OCI-LY3 (cell line): ENCODE measurements at regions not wholly inside any gene's neighbourhood (a gene's known extent, or its start where the extent isn't known, plus 50 kb on each side); places are given as distances from the start of the nearest gene placed in this dataset.
A peak's percentile ranks its signal among the peaks of the same experiment; 100 is the strongest.

ENCODE experiments used
- H2AFZ ChIP-seq: fragments of 200-600, 300-600 bp; shearing (Covaris generic); 2 replicates; pipeline ENCODE4 v1.6.0; 2014; ENCODE audit warnings: antibody characterized with exemption, low read depth, low read length
- H3K27ac ChIP-seq: fragments of 200-600, 300-600 bp; sonication (generic); 2 replicates; pipeline ENCODE4 v1.5.1; 2014; ENCODE audit warnings: mild to moderate bottlenecking, low read length, moderate library complexity, mixed read lengths
- H3K27me3 ChIP-seq: fragments of 200-600, 300-600 bp; sonication (generic); 2 replicates; pipeline ENCODE4 v1.6.1; 2014; ENCODE audit warnings: low read depth, low read length, mixed read lengths
- H3K36me3 ChIP-seq: fragments of 200-600, 300-600 bp; sonication (generic); replicated peaks from 2 replicates; pipeline ENCODE3; 2014; ENCODE audit warnings: low read depth, low read length, mixed read lengths
- H3K4me1 ChIP-seq: fragments of 300-600, 200-600 bp; sonication (generic); 2 replicates; pipeline ENCODE4 v1.6.1; 2014; ENCODE audit warnings: low read length, mixed read lengths
- H3K4me2 ChIP-seq: fragments of 200-600, 300-600 bp; sonication (generic); 2 replicates; pipeline ENCODE4 v1.6.1; 2014; ENCODE audit warnings: low read length, mixed read lengths
- H3K4me3 ChIP-seq: fragments of 300-600, 200-600 bp; sonication (generic); 2 replicates; pipeline ENCODE4 v1.5.1; 2014; ENCODE audit warnings: antibody characterized with exemption, mild to moderate bottlenecking, low read length, moderate library complexity
- H3K79me2 ChIP-seq: fragments of 300-600, 200-600 bp; shearing (Covaris generic); 2 replicates; pipeline ENCODE4 v1.6.1; 2014; ENCODE audit warnings: mild to moderate bottlenecking, low read length, mixed read lengths
- H3K9ac ChIP-seq: fragments of 300-600, 200-600 bp; shearing (Covaris generic); 2 replicates; pipeline ENCODE4 v1.6.0; 2014; ENCODE audit warnings: mild to moderate bottlenecking, low read length, moderate library complexity
- H3K9me3 ChIP-seq: fragments of 200-600, 300-600 bp; shearing (Covaris generic); 2 replicates; pipeline ENCODE4 v1.6.1; 2014; ENCODE audit warnings: low read length, mixed read lengths; ENCODE audit not compliant: insufficient read depth
- H4K20me1 ChIP-seq: fragments of 200-600, 300-600 bp; sonication (generic); 2 replicates; pipeline ENCODE4 v1.6.1; 2016; ENCODE audit warnings: low read length, mixed read lengths; ENCODE audit not compliant: insufficient read depth
- CTCF ChIP-seq: fragments of 200-600, 300-600 bp; sonication (generic); IDR thresholded peaks from 2 replicates; pipeline ENCODE4 v1.5.1; 2014; ENCODE audit warnings: antibody characterized with exemption, low read length, low read depth
- EZH2phosphoT487 ChIP-seq: fragments of 200-600 bp; shearing (Covaris generic); IDR thresholded peaks from 2 replicates; pipeline ENCODE4 v1.6.1; 2018; ENCODE audit warnings: antibody characterized with exemption, mixed run types, low read depth

GRCh38 chr20:53845980-53846379 lies 224.4 kb downstream of the BCAS1 start:
- peaks cover 28% of the 10 kb centered on the region for H3K4me1 ChIP-seq
- no peaks in the 10 kb centered on the region for H3K36me3 ChIP-seq
- no peak overlapping the region for H2AFZ ChIP-seq
- no peak for TF ChIP-seq EZH2phosphoT487
- TF ChIP-seq CTCF, result no peak
- no peaks in the 10 kb centered on the region for H4K20me1 ChIP-seq
- H3K4me2 ChIP-seq, result no peak overlapping the region
- H3K4me3 ChIP-seq, result no peak overlapping the region
- H3K9ac ChIP-seq, result no peak overlapping the region
- H3K27me3 ChIP-seq, result no peaks in the 10 kb centered on the region
- H3K9me3 ChIP-seq, result no peaks in the 10 kb centered on the region
- no peak overlapping the region for H3K27ac ChIP-seq
- no peaks in the 10 kb centered on the region for H3K79me2 ChIP-seq

- no peak overlapping the region for H3K4me2 ChIP-seq
Measured at GRCh38 chr20:53844259-53844658, 226.1 kb downstream of the BCAS1 start.

GRCh38 chr20:53843645-53844044 lies 226.7 kb downstream of the BCAS1 start:
- no peaks in the 10 kb centered on the region for H3K9me3 ChIP-seq
- no peaks in the 10 kb centered on the region for H3K27me3 ChIP-seq
- H2AFZ ChIP-seq, result no peak overlapping the region
- no peak overlapping the region for H3K27ac ChIP-seq
- no peaks in the 10 kb centered on the region for H3K36me3 ChIP-seq
- H3K4me2 ChIP-seq, result no peak overlapping the region
- H4K20me1 ChIP-seq, result no peaks in the 10 kb centered on the region
- no peak overlapping the region for H3K4me3 ChIP-seq
- no peak overlapping the region for H3K9ac ChIP-seq
- no peak for TF ChIP-seq CTCF
- H3K79me2 ChIP-seq, result no peaks in the 10 kb centered on the region
- peaks cover 29% of the 10 kb centered on the region for H3K4me1 ChIP-seq

More at GRCh38 chr20:53844259-53844658, 226.1 kb downstream of the BCAS1 start:
- Histone ChIP-seq H3K4me1 (peaks cover 29% of the 10 kb centered on the region), H3K36me3 (no peaks in the 10 kb centered on the region), H3K9me3 (no peaks in the 10 kb centered on the region), H2AFZ (no peak overlapping the region), H3K4me3 (no peak overlapping the region), H4K20me1 (no peaks in the 10 kb centered on the region), H3K79me2 (no peaks in the 10 kb centered on the region), H3K27me3 (no peaks in the 10 kb centered on the region), H3K27ac (no peak overlapping the region), H3K9ac (no peak overlapping the region)
- TF ChIP-seq CTCF (no peak), EZH2phosphoT487 (no peak)

- no peak for TF ChIP-seq EZH2phosphoT487
- TF ChIP-seq CTCF, result no peak
- Histone ChIP-seq H3K9ac (no peak overlapping the region), H2AFZ (0 out of 2 replicates have a peak overlapping the region, but pooled peaks have one; percentile 9), H3K4me2 (no peak overlapping the region), H3K4me3 (no peak overlapping the region), H3K4me1 (peaks cover 19% of the 10 kb centered on the region), H3K27ac (no peak overlapping the region), H4K20me1 (no peaks in the 10 kb centered on the region), H3K27me3 (no peaks in the 10 kb centered on the region), H3K79me2 (no peaks in the 10 kb centered on the region), H3K36me3 (no peaks in the 10 kb centered on the region), H3K9me3 (no peaks in the 10 kb centered on the region)
Measured at GRCh38 chr20:53842301-53843099, 227.9 kb downstream of the BCAS1 start.
